ENCODE measurements at regions not wholly inside any gene's neighbourhood (a gene's known extent, or its start where the extent isn't known, plus 50 kb on each side); places are given as distances from the start of the nearest gene placed in this dataset.

- DNase-seq = no peak
Observed at GRCh38 chrX:40484408-40485091, 96.2 kb upstream of the ATP6AP2 start.

- DNase-seq = peak in 1 of 2 donors; percentile 8
Observed at GRCh38 chrX:40483502-40483901, 97.3 kb upstream of the ATP6AP2 start.

- DNase-seq = no peak
Observed at GRCh38 chrX:40479777-40480318, 100.9 kb upstream of the ATP6AP2 start.

- no peak for DNase-seq
Observed at GRCh38 chrX:40478474-40479065, 102.2 kb upstream of the ATP6AP2 start.

GRCh38 chrX:40476958-40477357 lies 103.8 kb upstream of the ATP6AP2 start:
- peak in 1 of 2 donors; percentile 11 for DNase-seq

- no peak for DNase-seq
Observed at GRCh38 chrX:40474645-40475044, 106.1 kb upstream of the ATP6AP2 start.

- no peak for DNase-seq
Observed at GRCh38 chrX:40474205-40474626, 106.6 kb upstream of the ATP6AP2 start.

DNA sequence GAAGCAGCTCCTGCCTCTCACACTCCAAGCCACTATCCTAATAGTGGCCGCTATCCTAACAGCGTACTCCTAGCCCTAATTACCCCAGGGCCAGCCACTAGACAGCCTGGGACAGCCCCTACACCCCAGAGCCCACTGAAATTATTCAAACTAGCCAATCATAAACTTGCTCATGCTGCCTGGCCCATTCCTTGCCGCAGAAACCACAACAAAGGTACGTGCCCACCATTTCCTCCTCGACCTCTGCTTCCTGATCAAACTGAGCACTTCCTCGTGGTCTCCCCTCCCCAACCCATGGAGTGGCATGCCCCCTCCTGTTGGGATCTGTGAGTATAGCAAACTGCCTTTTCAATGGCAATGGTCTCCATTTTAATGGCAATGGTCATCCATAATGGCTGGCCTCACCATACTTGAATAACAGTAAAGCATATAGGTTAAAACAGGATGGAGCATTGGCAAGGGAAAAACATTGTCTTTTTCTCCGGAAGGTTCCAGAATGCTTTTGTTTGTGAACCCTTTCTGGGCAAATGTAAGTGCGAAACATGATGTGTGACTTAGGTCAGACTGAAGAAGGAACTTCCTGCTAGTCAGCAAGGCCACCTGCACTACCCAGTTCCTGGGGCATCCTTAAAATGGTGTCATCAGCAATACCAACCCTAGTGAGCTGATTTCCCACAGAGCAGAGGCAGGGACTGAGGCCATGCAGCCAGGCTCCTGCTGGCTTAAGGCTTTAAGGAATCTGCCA lies 107.1 kb upstream of the ATP6AP2 start:
- DNase-seq = no peak

DNA sequence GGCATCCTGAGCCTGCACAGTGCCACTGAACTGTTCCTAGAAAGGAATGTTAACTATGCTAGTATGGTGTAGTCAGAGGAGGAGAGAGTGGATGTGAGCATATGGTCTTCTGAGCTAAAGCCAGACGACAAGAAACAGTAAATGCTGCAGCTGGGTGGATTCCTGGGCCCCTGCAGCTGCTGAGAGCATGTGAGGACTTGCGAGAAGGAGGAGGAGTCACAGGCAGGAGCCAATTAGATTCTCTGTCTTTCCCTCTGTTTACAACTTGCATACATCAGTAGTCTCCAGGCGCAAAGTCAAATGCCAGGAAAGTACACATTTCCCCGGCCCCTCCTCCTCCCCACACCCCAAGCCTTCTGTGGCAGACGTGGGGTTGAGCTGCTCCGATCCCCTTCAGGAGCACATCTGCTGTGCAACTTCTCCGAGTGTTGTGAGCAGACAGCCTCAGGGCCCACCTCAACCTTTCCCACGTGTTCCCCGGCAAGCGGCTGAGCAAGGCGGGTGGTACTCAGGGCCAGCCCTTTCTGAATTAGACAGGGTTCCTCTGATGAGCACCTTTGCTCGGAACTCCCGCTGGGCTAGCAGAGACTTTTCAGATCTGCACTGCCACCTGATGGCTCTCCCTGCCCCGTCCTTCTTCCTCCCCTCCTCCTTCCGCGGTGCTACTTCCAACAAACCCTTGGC lies 108.7 kb upstream of the ATP6AP2 start:
- DNase-seq = peak; percentile 14

DNA sequence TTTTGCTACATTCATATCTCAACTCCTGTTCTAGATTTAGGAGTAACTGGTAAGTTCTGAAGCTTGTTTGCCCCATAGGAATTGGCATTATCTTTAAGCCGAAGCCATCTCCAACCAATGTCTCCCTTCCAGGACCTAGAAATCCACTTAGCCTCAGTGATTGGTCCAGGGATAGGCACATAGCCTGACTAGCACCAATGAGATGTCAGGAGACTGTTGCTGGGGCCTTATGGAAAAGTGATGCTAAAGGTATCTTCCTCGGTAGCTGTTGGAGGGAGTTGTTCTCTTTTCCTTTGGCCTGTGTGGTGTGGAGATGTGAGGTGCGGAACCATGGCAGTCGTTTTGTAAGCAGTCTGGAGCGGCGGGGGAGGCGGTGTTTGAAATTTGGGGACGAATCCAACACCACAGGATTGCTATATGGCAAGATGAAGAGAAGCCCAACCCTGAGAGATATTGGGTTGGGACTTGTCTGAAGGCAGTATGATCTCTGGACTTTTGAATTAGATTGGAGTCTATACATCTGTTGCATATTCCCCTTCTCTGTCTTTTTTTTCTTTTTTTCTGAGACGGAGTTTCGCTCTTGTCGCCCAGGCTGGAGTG lies 109.8 kb upstream of the ATP6AP2 start:
- no peak for DNase-seq

GRCh38 chrX:40469316-40469715 lies 111.5 kb upstream of the ATP6AP2 start:
- no peak for DNase-seq

DNA sequence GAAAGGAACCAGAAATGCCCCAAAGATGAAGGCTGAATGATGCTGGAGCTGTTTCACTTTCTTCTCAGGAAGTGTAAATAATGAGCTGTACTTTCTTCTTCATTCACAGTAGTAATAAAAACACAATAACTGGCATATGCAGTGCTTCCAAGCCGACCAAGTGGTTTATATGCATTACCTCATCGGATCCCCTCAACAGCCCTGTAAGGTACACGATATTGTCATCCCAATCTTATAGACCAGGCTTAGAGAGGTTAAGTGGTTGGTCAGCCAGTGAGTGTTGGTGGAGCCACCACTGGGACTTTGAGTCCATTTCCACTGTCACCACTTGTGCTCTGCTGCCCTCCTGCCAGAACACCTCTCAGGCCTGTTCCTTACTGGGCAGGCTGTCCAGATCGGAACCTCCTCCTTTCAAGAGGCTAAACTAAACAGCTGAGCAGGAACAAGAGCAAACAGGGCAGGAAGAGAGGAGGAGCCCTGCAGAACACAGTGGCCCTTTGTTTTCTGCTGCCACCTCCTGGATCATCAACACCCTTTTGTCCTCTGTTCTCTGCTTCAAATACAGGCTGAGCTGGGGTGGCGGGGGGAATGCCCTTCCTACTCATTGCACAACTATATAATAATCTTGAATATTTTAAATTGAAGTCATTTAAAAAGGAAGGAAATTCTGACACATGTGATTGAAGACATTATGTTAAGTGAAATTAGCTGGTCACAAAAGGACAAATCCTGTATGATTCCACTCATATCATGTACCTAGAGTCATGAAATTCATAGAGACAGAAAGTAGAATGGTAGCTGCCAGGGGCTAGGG lies 112.5 kb upstream of the ATP6AP2 start:
- peak; percentile 38 to 41 for DNase-seq

GRCh38 chrX:40467454-40467853 lies 113.3 kb upstream of the ATP6AP2 start:
- DNase-seq = no peak

- no peak for DNase-seq
Observed at GRCh38 chrX:40465735-40466551, 114.8 kb upstream of the ATP6AP2 start.

GRCh38 chrX:40462795-40463194 lies 118.0 kb upstream of the ATP6AP2 start:
- no peak for DNase-seq

DNA sequence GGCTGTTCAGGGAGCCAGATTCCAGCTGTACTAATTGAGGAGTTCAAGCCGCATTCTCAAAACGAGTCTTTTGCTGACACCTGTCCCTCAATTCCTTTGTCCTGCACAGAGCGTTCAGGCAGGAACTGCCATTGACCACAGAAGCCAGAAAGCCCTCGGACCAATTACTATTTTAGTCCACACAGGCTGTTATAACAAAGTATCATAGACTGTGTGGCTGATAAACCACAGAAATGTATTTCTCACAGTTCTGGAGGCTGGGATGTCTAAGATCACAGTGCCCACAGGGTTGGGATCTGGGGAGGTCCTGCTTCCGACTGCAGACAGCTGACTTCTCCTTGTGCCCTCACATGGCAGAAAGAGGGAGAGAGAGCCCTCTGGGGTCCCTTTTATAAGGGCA lies 119.8 kb upstream of the ATP6AP2 start:
- no peak for DNase-seq

DNA sequence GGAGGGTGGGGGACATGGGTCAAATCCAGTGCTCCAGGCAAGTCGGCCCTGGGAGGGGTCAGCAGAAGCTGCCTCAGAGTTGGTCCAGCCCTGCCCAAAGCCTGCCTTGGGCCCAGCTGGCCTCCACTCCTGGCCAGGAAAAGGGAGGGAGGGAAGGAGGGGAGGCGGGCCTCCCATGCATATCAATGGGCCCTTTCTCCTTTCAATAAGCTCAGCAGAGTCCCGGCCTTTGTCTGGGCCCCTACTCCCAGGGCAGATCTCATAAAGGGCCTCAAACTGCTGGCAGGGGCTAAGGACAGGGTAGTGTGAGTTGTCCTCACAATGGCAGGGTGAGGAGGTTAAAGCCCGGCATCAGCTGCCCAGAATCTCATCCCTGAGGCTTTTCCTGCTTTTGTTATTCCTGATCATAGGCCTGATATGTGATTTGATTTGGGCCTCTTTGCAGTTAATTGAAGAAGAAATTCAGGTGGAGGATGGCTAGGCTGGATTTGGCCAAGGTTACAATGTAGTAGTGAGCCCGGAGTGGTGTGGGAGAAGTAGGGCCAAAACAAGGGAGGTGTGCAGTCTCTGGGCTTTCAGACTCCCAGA lies 121.1 kb upstream of the ATP6AP2 start:
- no peak for DNase-seq

DNA sequence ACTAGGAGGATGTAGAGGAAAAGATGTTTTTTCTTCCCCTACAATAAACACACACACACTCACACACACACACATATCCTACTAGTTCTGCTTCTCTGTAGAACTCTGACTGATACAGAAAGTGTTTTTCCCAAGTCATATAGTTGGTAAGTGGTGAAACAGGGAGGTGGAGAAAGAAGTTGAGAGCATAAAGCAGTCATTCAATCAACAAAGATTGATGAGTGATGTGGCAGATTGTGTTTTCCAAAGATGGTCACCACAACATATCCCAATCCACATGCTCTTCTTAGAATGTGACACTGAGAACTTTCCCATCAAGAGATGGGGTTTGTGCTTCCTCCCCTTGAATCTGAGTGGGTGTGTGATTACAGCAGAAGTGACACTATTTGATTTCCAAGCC lies 123.4 kb upstream of the ATP6AP2 start:
- no peak for DNase-seq

- DNase-seq = no peak
Observed at GRCh38 chrX:40452031-40452430, 128.7 kb upstream of the ATP6AP2 start.

DNA sequence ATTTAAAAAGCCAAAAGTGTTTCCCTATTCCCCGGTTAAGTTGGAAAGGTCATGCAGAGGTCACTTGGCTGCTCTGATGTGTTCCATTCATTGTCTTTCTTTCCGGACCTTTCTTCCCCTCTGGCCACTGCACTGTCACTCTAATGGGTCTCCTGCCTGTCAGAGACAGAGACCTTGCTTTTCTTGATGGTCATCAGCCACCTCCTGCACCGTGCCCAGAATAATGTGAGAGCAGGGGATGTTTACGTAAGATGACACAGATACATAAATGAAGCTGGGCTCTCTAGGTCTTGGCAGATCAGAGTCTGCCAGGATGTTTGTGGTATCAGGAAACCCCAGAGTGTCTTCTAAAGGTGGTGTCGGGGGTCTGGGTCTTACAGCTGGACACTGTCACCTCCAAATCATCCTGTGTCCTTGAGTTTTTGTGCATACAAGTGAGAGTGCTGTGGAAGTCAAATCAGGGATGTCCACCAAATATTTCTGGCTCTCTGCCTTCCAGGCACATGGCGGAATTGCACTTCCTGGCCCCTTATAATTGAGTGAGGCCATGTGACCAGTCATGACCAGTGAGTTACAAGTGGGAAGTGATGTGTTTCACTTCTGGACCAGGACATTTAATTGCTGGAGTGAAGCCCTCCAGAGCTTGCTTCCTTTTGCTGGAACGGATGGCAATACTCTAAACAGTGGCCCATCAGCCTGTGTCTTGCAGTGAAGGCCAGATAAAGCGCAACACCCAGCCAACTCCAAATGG lies 130.6 kb upstream of the ATP6AP2 start:
- DNase-seq = no peak
